K562 (cell line): ENCODE measurements at regions not wholly inside any gene's neighbourhood (a gene's known extent, or its start where the extent isn't known, plus 50 kb on each side); places are given as distances from the start of the nearest gene placed in this dataset.

Experiments used
- ATAC-seq: fragments of 200-7000 bp; cut with Tn5 transposase; 3 replicates; pipeline ENCODE4 v1.9.1; 2020; ENCODE audit warnings: moderate library complexity
- BruUV-seq: library from RNA; stranded (reverse); fragments of 400-500 nt; replicated peaks from 2 replicates; lab custom pipeline; 2021; lab: Mats Ljungman, UMichigan
- CTCF ChIA-PET: fragments of 300-600 bp; formaldehyde crosslinking; extraction: SDS; loops from one replicate; lab custom pipeline; 2021; ENCODE audit warnings: low intra/inter-chr PET ratio; lab: Yijun Ruan, JAX
- POLR2A ChIA-PET: fragments of 300-600, 350-650 bp; sonication (Branson Sonifier 250); formaldehyde crosslinking; extraction: SDS; loops from one replicate; lab custom pipeline; 2021; ENCODE audit warnings: antibody characterized with exemption, inconsistent platforms; lab: Yijun Ruan, JAX
- DNase-seq, 4 experiments: peaks; one replicate each; pipeline versions ENCODE4 v3.0.0 to v3.0.0-alpha.2; 2011 to 2018; ENCODE audit warnings: low spot score in 3 of 4, mixed read lengths in 3 of 4; ENCODE audit errors: extremely low read depth in 1 of 4
- FAIRE-seq: peaks from 2 replicates; lab custom pipeline; 2011; peaks lifted over from hg19 to GRCh38; lab: Jason Lieb, UNC
- H2AFZ ChIP-seq: 2 replicates; pipeline ENCODE4 v1.6.0; 2011; ENCODE audit warnings: low read depth, low read length, control low read depth, inconsistent platforms
- H3K27ac ChIP-seq: fragments of 200-600 bp; 3 replicates; pipeline ENCODE4 v1.8.0; 2011; ENCODE audit warnings: low read depth, mild to moderate bottlenecking, control low read depth, inconsistent platforms, low read length, moderate library complexity, mixed read lengths; ENCODE audit errors: extremely low read depth
- H3K27me3 ChIP-seq, 2 experiments: fragments of 300-600 bp in 1 of 2; 2 replicates in 1 of 2; 3 replicates in 1 of 2; pipeline versions ENCODE4 v1.6.0 to v1.8.0; 2011; ENCODE audit warnings: inconsistent platforms in 2 of 2, low read length in 2 of 2, mild to moderate bottlenecking in 1 of 2, mixed read lengths in 1 of 2, moderate library complexity in 1 of 2; ENCODE audit not compliant: control insufficient read depth in 2 of 2, insufficient read depth in 2 of 2
- H3K36me3 ChIP-seq: fragments of 300-600 bp; 3 replicates; pipeline ENCODE4 v1.8.0; 2011; ENCODE audit warnings: mild to moderate bottlenecking, low read length, inconsistent platforms; ENCODE audit not compliant: control insufficient read depth, insufficient read depth
- H3K4me1 ChIP-seq, 2 experiments: fragments of 200-600 bp in 1 of 2; replicated peaks in 1 of 2; 2 replicates in 1 of 2; 3 replicates in 1 of 2; pipeline versions ENCODE4 v1.5.1 to v1.8.0; 2011; ENCODE audit warnings: inconsistent platforms in 2 of 2, low read length in 2 of 2, mild to moderate bottlenecking in 1 of 2, mixed read lengths in 1 of 2, moderate library complexity in 1 of 2; ENCODE audit not compliant: control insufficient read depth in 2 of 2, insufficient read depth in 2 of 2
- H3K4me2 ChIP-seq: 2 replicates; pipeline ENCODE4 v1.6.1; 2011; ENCODE audit warnings: low read length, control low read depth, inconsistent platforms, mixed read lengths; ENCODE audit not compliant: insufficient read depth
- H3K4me3 ChIP-seq: fragments of 200-600 bp; sonication (generic), shearing (Covaris generic); 2 replicates; pipeline ENCODE4 v1.5.1; 2016; ENCODE audit warnings: control low read depth, inconsistent platforms
- H3K79me2 ChIP-seq: fragments of 200-600 bp; 3 replicates; pipeline ENCODE4 v1.8.0; 2011; ENCODE audit warnings: low read length, inconsistent platforms; ENCODE audit not compliant: control insufficient read depth, insufficient read depth
- H3K9ac ChIP-seq, 2 experiments: 2 replicates each; pipeline versions ENCODE4 v1.6.0 to v1.6.1; 2011; ENCODE audit warnings: low read depth in 2 of 2, low read length in 2 of 2, control low read depth in 1 of 2, inconsistent platforms in 1 of 2, mild to moderate bottlenecking in 1 of 2, mixed read lengths in 1 of 2; ENCODE audit not compliant: insufficient read depth in 1 of 2
- H3K9me1 ChIP-seq: one replicate; pipeline ENCODE4 v1.6.0; 2011; ENCODE audit warnings: inconsistent platforms, mild to moderate bottlenecking, low read length, moderate library complexity; ENCODE audit not compliant: control insufficient read depth, insufficient read depth
- H3K9me3 ChIP-seq: replicated peaks from 2 replicates; pipeline ENCODE4 v1.5.1; 2011; ENCODE audit warnings: low read depth, low read length, inconsistent platforms; ENCODE audit not compliant: control insufficient read depth, insufficient read depth
- H4K20me1 ChIP-seq: replicated peaks from 2 replicates; pipeline ENCODE4 v1.6.1; 2011; ENCODE audit warnings: low read length, inconsistent platforms, mixed read lengths; ENCODE audit not compliant: control insufficient read depth, insufficient read depth
- BCL6 ChIP-seq: fragments of 250-450 bp; sonication (Bioruptor Pico); IDR thresholded peaks from 2 replicates; pipeline ENCODE4 v1.4.0; 2020
- CREB1 ChIP-seq, 2 experiments: sonication (generic) in 1 of 2; formaldehyde crosslinking in 1 of 2; IDR thresholded peaks; 2 replicates each; pipeline versions ENCODE4 v1.6.1 to v1.8.0; 2012 to 2022; ENCODE audit warnings: inconsistent platforms in 1 of 2, mild to moderate bottlenecking in 1 of 2, missing genetic modification reagents in 1 of 2, moderate library complexity in 1 of 2
- KDM2B ChIP-seq: fragments of 250-450 bp; sonication (Bioruptor Pico); IDR thresholded peaks from 2 replicates; pipeline ENCODE4 v1.8.0; 2021; ENCODE audit warnings: mild to moderate bottlenecking, moderate library complexity
- MAFF ChIP-seq: IDR thresholded peaks from 2 replicates; pipeline ENCODE4 v1.6.1; 2012; ENCODE audit warnings: low read length, improper control_type of control experiment
- ZNF253 ChIP-seq: fragments of 250-450 bp; sonication (Bioruptor Pico); conservative IDR thresholded peaks from 2 replicates; pipeline ENCODE4 v1.6.1; 2021; ENCODE audit warnings: mild to moderate bottlenecking
- ZNF263 ChIP-seq: sonication (generic); formaldehyde crosslinking; IDR thresholded peaks from 2 replicates; pipeline ENCODE4 v1.8.0; 2022; ENCODE audit warnings: mild to moderate bottlenecking, missing genetic modification reagents, borderline replicate concordance
- ZNF431 ChIP-seq: sonication (generic); formaldehyde crosslinking; IDR thresholded peaks from 2 replicates; pipeline ENCODE4 v1.8.0; 2022; ENCODE audit warnings: mild to moderate bottlenecking, missing genetic modification reagents
- WGBS: fragments of 100-300 bp; shearing (Covaris generic); methylation state at CpG from one replicate; pipeline ENCODE4 v1.1.6; 2016; ENCODE audit warnings: low coverage, mixed read lengths; ENCODE audit not compliant: insufficient coverage; ENCODE audit errors: missing lambda C conversion rate; 5-methylcytosine and 5-hydroxymethylcytosine counted together
- in situ Hi-C: fragments of 300-500 bp; cut with MboI; formaldehyde crosslinking; loops from 4 replicates; pipeline ENCODE4 v1.15.0; 2018; ENCODE audit warnings: inconsistent platforms, mixed read lengths
- intact Hi-C: fragments of 100-400 bp; cut with micrococcal nuclease; formaldehyde crosslinking; loops from 2 replicates; pipeline ENCODE4 v1.14.2; 2022
- TF ChIP-seq, protein P1 (sequence below): fragments of 250-450 bp; sonication (Bioruptor Pico); IDR thresholded peaks from 2 replicates; pipeline ENCODE4 v1.8.0; 2022; ENCODE audit warnings: inconsistent platforms, mild to moderate bottlenecking, moderate library complexity, borderline replicate concordance
- TF ChIP-seq, protein P2 (sequence below): fragments of 450-650 bp; IDR thresholded peaks from one replicate; pipeline ENCODE4 v1.6.1; 2018; ENCODE audit warnings: mild to moderate bottlenecking, moderate library complexity; ENCODE audit not compliant: partially characterized antibody
- TF ChIP-seq, protein P3 (sequence below): sonication (generic); formaldehyde crosslinking; IDR thresholded peaks from 2 replicates; pipeline ENCODE4 v1.8.0; 2023; ENCODE audit warnings: missing genetic modification reagents, mild to moderate bottlenecking, borderline replicate concordance
- TF ChIP-seq, protein P4 (sequence below): fragments of 450-650 bp; formaldehyde crosslinking; IDR thresholded peaks from 2 replicates; pipeline ENCODE4 v1.4.0; 2020; ENCODE audit warnings: mild to moderate bottlenecking, moderate library complexity
- TF ChIP-seq, protein P5 (sequence below): fragments of 250-450 bp; sonication (Bioruptor Pico); IDR thresholded peaks from 2 replicates; pipeline ENCODE4 v1.5.0; 2020; ENCODE audit warnings: mild to moderate bottlenecking

DNA sequence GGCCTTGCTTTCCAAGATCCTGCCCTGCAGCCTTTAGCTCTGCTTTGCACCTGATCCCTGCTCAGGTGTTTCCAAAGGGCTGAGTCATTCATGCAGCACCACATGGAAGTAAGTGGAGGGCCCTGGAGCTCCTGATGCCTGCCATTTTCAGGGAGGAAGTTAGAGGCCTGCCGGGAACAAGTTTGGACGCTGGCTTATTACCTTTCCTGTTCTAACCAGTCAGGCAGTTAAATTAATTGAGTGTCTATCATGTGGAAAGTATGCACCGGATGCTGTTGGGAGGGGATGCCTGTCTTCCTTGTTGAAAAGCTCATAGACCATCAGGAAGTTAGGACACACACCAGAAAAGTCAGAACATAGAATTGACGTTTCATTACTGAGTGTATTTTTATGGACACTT, 73.7 kb upstream of the PLET1 start:
- FAIRE-seq (no peak), ATAC-seq (no peak), DNase-seq (no peak)
- no peak overlapping the region for H3K9ac ChIP-seq
- H2AFZ ChIP-seq: no peak overlapping the region
- H3K27ac ChIP-seq: no peak overlapping the region
- WGBS: 3% methylated on average over 4 of the region's 4 CpGs
- H3K36me3 ChIP-seq: no peaks in the 10 kb centered on the region
- in situ Hi-C loops: no loop called here
- BruUV-seq: no TSS peak
- CTCF ChIA-PET: no interaction called here
- POLR2A ChIA-PET: no interaction called here
- no peaks in the 10 kb centered on the region for H3K9me1 ChIP-seq
- H3K4me3 ChIP-seq: no peak overlapping the region
- no peak overlapping the region for H3K4me2 ChIP-seq
- H3K9me3 ChIP-seq: no peaks in the 10 kb centered on the region
- no peaks in the 10 kb centered on the region; the same call in 1 of the 2 replicates for H4K20me1 ChIP-seq
- H3K27me3 ChIP-seq: peaks cover 0 to 13% of the 10 kb centered on the region in 2 experiments; a peak in 2 of 5 replicates
- no peaks in the 10 kb centered on the region for H3K79me2 ChIP-seq
- no peaks in the 10 kb centered on the region for H3K4me1 ChIP-seq
- intact Hi-C loops: no loop called here
- no peak for TF ChIP-seq ZNF253 (CRISPR knock-in tag)
- no peak for TF ChIP-seq CREB1 (IDR thresholded peaks at IDR 0.05)
- TF ChIP-seq CREB1 (CRISPR knock-in tag; IDR thresholded peaks at IDR 0.05): no peak
- TF ChIP-seq, protein P1, sequence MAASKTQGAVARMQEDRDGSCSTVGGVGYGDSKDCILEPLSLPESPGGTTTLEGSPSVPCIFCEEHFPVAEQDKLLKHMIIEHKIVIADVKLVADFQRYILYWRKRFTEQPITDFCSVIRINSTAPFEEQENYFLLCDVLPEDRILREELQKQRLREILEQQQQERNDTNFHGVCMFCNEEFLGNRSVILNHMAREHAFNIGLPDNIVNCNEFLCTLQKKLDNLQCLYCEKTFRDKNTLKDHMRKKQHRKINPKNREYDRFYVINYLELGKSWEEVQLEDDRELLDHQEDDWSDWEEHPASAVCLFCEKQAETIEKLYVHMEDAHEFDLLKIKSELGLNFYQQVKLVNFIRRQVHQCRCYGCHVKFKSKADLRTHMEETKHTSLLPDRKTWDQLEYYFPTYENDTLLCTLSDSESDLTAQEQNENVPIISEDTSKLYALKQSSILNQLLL: no peak
- TF ChIP-seq, protein P2, sequence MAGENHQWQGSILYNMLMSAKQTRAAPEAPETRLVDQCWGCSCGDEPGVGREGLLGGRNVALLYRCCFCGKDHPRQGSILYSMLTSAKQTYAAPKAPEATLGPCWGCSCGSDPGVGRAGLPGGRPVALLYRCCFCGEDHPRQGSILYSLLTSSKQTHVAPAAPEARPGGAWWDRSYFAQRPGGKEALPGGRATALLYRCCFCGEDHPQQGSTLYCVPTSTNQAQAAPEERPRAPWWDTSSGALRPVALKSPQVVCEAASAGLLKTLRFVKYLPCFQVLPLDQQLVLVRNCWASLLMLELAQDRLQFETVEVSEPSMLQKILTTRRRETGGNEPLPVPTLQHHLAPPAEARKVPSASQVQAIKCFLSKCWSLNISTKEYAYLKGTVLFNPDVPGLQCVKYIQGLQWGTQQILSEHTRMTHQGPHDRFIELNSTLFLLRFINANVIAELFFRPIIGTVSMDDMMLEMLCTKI: no peak
- TF ChIP-seq BCL6 (CRISPR knock-in tag): no peak
- TF ChIP-seq ZNF431 (CRISPR knock-in tag): no peak
- TF ChIP-seq ZNF263 (CRISPR knock-in tag): no peak
- TF ChIP-seq, protein P3, sequence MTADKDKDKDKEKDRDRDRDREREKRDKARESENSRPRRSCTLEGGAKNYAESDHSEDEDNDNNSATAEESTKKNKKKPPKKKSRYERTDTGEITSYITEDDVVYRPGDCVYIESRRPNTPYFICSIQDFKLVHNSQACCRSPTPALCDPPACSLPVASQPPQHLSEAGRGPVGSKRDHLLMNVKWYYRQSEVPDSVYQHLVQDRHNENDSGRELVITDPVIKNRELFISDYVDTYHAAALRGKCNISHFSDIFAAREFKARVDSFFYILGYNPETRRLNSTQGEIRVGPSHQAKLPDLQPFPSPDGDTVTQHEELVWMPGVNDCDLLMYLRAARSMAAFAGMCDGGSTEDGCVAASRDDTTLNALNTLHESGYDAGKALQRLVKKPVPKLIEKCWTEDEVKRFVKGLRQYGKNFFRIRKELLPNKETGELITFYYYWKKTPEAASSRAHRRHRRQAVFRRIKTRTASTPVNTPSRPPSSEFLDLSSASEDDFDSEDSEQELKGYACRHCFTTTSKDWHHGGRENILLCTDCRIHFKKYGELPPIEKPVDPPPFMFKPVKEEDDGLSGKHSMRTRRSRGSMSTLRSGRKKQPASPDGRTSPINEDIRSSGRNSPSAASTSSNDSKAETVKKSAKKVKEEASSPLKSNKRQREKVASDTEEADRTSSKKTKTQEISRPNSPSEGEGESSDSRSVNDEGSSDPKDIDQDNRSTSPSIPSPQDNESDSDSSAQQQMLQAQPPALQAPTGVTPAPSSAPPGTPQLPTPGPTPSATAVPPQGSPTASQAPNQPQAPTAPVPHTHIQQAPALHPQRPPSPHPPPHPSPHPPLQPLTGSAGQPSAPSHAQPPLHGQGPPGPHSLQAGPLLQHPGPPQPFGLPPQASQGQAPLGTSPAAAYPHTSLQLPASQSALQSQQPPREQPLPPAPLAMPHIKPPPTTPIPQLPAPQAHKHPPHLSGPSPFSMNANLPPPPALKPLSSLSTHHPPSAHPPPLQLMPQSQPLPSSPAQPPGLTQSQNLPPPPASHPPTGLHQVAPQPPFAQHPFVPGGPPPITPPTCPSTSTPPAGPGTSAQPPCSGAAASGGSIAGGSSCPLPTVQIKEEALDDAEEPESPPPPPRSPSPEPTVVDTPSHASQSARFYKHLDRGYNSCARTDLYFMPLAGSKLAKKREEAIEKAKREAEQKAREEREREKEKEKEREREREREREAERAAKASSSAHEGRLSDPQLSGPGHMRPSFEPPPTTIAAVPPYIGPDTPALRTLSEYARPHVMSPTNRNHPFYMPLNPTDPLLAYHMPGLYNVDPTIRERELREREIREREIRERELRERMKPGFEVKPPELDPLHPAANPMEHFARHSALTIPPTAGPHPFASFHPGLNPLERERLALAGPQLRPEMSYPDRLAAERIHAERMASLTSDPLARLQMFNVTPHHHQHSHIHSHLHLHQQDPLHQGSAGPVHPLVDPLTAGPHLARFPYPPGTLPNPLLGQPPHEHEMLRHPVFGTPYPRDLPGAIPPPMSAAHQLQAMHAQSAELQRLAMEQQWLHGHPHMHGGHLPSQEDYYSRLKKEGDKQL (CRISPR knock-in tag): no peak
- TF ChIP-seq MAFF: no peak
- TF ChIP-seq, protein P4, sequence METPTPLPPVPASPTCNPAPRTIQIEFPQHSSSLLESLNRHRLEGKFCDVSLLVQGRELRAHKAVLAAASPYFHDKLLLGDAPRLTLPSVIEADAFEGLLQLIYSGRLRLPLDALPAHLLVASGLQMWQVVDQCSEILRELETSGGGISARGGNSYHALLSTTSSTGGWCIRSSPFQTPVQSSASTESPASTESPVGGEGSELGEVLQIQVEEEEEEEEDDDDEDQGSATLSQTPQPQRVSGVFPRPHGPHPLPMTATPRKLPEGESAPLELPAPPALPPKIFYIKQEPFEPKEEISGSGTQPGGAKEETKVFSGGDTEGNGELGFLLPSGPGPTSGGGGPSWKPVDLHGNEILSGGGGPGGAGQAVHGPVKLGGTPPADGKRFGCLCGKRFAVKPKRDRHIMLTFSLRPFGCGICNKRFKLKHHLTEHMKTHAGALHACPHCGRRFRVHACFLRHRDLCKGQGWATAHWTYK (CRISPR knock-in tag): no peak
- TF ChIP-seq, protein P5, sequence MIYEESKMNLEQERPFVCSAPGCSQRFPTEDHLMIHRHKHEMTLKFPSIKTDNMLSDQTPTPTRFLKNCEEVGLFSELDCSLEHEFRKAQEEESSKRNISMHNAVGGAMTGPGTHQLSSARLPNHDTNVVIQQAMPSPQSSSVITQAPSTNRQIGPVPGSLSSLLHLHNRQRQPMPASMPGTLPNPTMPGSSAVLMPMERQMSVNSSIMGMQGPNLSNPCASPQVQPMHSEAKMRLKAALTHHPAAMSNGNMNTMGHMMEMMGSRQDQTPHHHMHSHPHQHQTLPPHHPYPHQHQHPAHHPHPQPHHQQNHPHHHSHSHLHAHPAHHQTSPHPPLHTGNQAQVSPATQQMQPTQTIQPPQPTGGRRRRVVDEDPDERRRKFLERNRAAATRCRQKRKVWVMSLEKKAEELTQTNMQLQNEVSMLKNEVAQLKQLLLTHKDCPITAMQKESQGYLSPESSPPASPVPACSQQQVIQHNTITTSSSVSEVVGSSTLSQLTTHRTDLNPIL (CRISPR knock-in tag): no peak
- TF ChIP-seq KDM2B (CRISPR knock-in tag): no peak
